CD14-positive monocyte (primary cell): ENCODE measurements at regions not wholly inside any gene's neighbourhood (a gene's known extent, or its start where the extent isn't known, plus 50 kb on each side); places are given as distances from the start of the nearest gene placed in this dataset.
A peak's percentile ranks its signal among the peaks of the same experiment; 100 is the strongest.

ENCODE experiments used
- DNase-seq, 3 donors: peaks; one replicate each; pipeline ENCODE4 v3.0.0-alpha.2; 2011 to 2022
- H2AFZ ChIP-seq: 2 replicates; pipeline ENCODE4 v1.6.0; 2012; ENCODE audit warnings: mild to moderate bottlenecking, low read depth, low read length, inconsistent platforms; ENCODE audit not compliant: insufficient read depth, poor library complexity, severe bottlenecking
- H3K27ac ChIP-seq, 2 donors: 1 replicate in 1 of 2; 2 replicates in 1 of 2; pipeline ENCODE4 v1.5.1; 2012 to 2013; ENCODE audit warnings: low read length in 2 of 2, control low read depth in 1 of 2, inconsistent platforms in 1 of 2, low read depth in 1 of 2, mild to moderate bottlenecking in 1 of 2
- H3K27me3 ChIP-seq, 2 donors: one replicate each; pipeline versions ENCODE4 v1.6.0 to v1.6.1; 2011 to 2013; ENCODE audit warnings: low read length in 2 of 2; ENCODE audit not compliant: control insufficient read depth in 2 of 2, insufficient read depth in 2 of 2
- H3K36me3 ChIP-seq, 2 donors: replicated peaks in 1 of 2; 1 replicate in 1 of 2; 2 replicates in 1 of 2; pipeline versions ENCODE4 v1.5.1 to v1.6.1; 2012 to 2013; ENCODE audit warnings: low read length in 2 of 2, control low read depth in 1 of 2, inconsistent platforms in 1 of 2, mild to moderate bottlenecking in 1 of 2; ENCODE audit not compliant: insufficient read depth in 2 of 2, control insufficient read depth in 1 of 2
- H3K4me1 ChIP-seq, 2 donors: 1 replicate in 1 of 2; 2 replicates in 1 of 2; pipeline versions ENCODE4 v1.5.1 to v1.6.1; 2012 to 2013; ENCODE audit warnings: low read length in 2 of 2, control low read depth in 1 of 2, inconsistent platforms in 1 of 2, mild to moderate bottlenecking in 1 of 2, moderate library complexity in 1 of 2; ENCODE audit not compliant: insufficient read depth in 2 of 2, control insufficient read depth in 1 of 2
- H3K4me2 ChIP-seq: replicated peaks from 2 replicates; pipeline ENCODE3; 2012; ENCODE audit warnings: low read length, moderate library complexity, mild to moderate bottlenecking; ENCODE audit not compliant: poor library complexity, severe bottlenecking; ENCODE audit errors: extremely low read depth
- H3K4me3 ChIP-seq, 3 experiments: fragments of 200-600 bp in 1 of 3; sonication (generic) in 1 of 3; replicated peaks in 1 of 3; 1 replicate in 2 of 3; 2 replicates in 1 of 3; pipeline ENCODE4 v1.5.1; 2011 to 2013; ENCODE audit warnings: low read length in 3 of 3, mild to moderate bottlenecking in 3 of 3, control low read depth in 2 of 3, low read depth in 2 of 3, inconsistent platforms in 1 of 3, moderate library complexity in 1 of 3
- H3K79me2 ChIP-seq: 2 replicates; pipeline ENCODE4 v1.6.0; 2012; ENCODE audit warnings: mild to moderate bottlenecking, control low read depth, inconsistent platforms, low read length, moderate library complexity; ENCODE audit not compliant: insufficient read depth
- H3K9ac ChIP-seq: 2 replicates; pipeline ENCODE4 v1.6.0; 2017; ENCODE audit warnings: low read length, mild to moderate bottlenecking; ENCODE audit not compliant: insufficient read depth, poor library complexity, severe bottlenecking
- H3K9me3 ChIP-seq, 2 donors: replicated peaks in 1 of 2; 1 replicate in 1 of 2; 2 replicates in 1 of 2; pipeline versions ENCODE4 v1.5.1 to v1.6.1; 2012 to 2013; ENCODE audit warnings: low read length in 2 of 2, control low read depth in 1 of 2; ENCODE audit not compliant: control insufficient read depth in 1 of 2, insufficient read depth in 1 of 2
- H4K20me1 ChIP-seq: 2 replicates; pipeline ENCODE4 v1.6.0; 2012; ENCODE audit warnings: mild to moderate bottlenecking, low read length, control low read depth, moderate library complexity; ENCODE audit not compliant: insufficient read depth
- H3K27ac Mint-ChIP-seq, 7 donors: one replicate each; pipeline ENCODE4 v1.8.0; 2020; ENCODE audit warnings: mild to moderate bottlenecking in 7 of 7, mixed read lengths in 7 of 7, moderate library complexity in 6 of 7, inconsistent platforms in 2 of 7
- H3K27me3 Mint-ChIP-seq, 3 donors: one replicate each; pipeline ENCODE4 v1.8.0; 2021 to 2022; ENCODE audit warnings: low read depth in 3 of 3, mild to moderate bottlenecking in 3 of 3, mixed read lengths in 3 of 3, moderate library complexity in 3 of 3, inconsistent platforms in 1 of 3
- H3K36me3 Mint-ChIP-seq, 2 donors: one replicate each; pipeline ENCODE4 v1.8.0; 2020; ENCODE audit warnings: mixed read lengths in 2 of 2, inconsistent platforms in 1 of 2, mild to moderate bottlenecking in 1 of 2
- H3K4me1 Mint-ChIP-seq: one replicate; pipeline ENCODE4 v1.8.0; 2020; ENCODE audit warnings: mild to moderate bottlenecking, mixed read lengths
- H3K4me3 Mint-ChIP-seq, 2 donors: one replicate each; pipeline ENCODE4 v1.8.0; 2020; ENCODE audit warnings: mild to moderate bottlenecking in 2 of 2, mixed read lengths in 2 of 2, moderate library complexity in 1 of 2
- H3K9me3 Mint-ChIP-seq, 7 donors: one replicate each; pipeline ENCODE4 v1.8.0; 2020 to 2022; ENCODE audit warnings: mixed read lengths in 7 of 7, mild to moderate bottlenecking in 6 of 7, moderate library complexity in 6 of 7, inconsistent platforms in 2 of 7
- CTCF ChIP-seq: fragments of 200-600 bp; IDR thresholded peaks from one replicate; pipeline ENCODE4 v1.8.0; 2022; ENCODE audit warnings: antibody characterized with exemption, mild to moderate bottlenecking
- WGBS: methylation state at CpG from one replicate; pipeline ENCODE4 v1.1.5; 2013; ENCODE audit warnings: missing lambda C conversion rate; ENCODE audit not compliant: insufficient coverage; 5-methylcytosine and 5-hydroxymethylcytosine counted together
- intact Hi-C, 2 donors: fragments of 100-400 bp; cut with micrococcal nuclease; formaldehyde crosslinking; loops; one replicate each; pipeline versions ENCODE4 v1.15.0 to v1.15.1; 2023

DNA sequence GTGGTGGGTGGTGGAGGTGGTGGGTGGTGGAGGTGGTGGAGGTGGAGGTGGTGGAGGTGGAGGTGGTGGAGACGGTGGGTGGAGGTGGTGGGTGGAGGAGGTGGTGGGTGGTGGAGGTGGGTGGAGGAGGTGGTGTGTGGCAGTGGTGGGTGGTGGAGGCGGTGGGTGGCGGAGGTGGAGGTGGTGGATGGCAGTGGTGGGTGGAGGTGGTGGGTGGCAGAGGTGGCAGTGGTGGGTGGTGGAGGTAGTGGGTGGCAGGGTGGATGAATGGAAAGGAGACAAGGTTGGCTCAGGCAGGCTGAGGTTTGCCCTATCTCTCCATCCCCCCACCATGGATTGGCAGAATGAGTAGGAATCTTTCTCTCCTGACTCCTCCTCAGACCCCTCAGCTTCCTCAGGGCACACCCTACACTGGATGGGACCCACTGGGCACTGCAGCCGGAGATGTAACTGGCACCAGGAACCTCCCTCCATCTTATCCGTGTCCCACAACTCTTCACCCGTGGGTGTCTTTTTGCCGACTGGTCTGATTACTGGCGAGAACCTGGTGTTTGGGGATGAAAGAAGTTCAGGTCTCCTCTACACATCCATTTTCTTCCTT lies 166.3 kb downstream of the C9orf50 start:
- WGBS: 100% methylated on average over 1 of the region's 8 CpGs
- no peak for DNase-seq
- intact Hi-C loops: loop anchor here in 1 of 2 donors (5.0 kb wide), 1 partner anchor 32 kb away; no protein-coding TSS in a partner anchor
- Histone ChIP-seq H3K9me3 (no peaks in the 10 kb centered on the region), H3K79me2 (no peaks in the 10 kb centered on the region), H3K4me1 (peaks cover 20 to 27% of the 10 kb centered on the region in 2 donors), H4K20me1 (no peaks in the 10 kb centered on the region), H3K4me2 (no peak overlapping the region), H3K9ac (no peak overlapping the region), H3K27ac (no peak overlapping the region), H2AFZ (no peak overlapping the region), H3K36me3 (no peaks in the 10 kb centered on the region), H3K27me3 (no peaks in the 10 kb centered on the region), H3K4me3 (no peak overlapping the region)
- H3K4me3 Mint-ChIP-seq: no peak overlapping the region
- peak overlapping the region in 1 of 7 donors; percentile 50 for H3K27ac Mint-ChIP-seq
- TF ChIP-seq CTCF: no peak
- no peaks in the 10 kb centered on the region for H3K36me3 Mint-ChIP-seq
- peaks cover 0 to 2% (median 0%) of the 10 kb centered on the region in 7 donors for H3K9me3 Mint-ChIP-seq
- H3K4me1 Mint-ChIP-seq: peaks cover 26% of the 10 kb centered on the region
- H3K27me3 Mint-ChIP-seq: peaks cover 4 to 6% (median 5%) of the 10 kb centered on the region in 3 donors

DNA sequence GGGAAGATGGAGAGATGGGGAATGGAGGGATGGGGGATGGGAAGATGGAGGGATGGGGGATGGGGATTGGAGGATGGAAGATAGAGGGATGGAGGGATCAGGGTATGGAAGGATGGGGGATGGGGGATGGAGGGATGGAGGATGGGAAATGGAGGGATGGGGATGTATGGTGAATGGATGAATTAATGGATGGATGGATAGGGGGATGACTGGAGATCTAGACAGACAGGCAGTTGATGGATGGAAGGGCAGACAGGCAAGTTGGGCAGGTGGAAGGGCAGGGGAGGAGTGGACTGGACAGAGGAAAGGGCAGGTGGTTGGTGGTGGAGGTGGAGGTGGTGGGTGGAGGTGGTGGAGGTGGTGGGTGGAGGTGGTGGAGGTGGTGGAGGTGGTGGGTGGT lies 167.2 kb downstream of the C9orf50 start:
- TF ChIP-seq CTCF: no peak
- Mint-ChIP-seq H3K27ac (no peak overlapping the region), H3K27me3 (peaks cover 4 to 8% (median 5%) of the 10 kb centered on the region in 3 donors), H3K9me3 (peaks cover 0 to 2% (median 0%) of the 10 kb centered on the region in 7 donors), H3K4me3 (no peak overlapping the region), H3K36me3 (no peaks in the 10 kb centered on the region), H3K4me1 (peaks cover 19% of the 10 kb centered on the region)
- no peak overlapping the region for H3K9ac ChIP-seq
- H2AFZ ChIP-seq: no peak overlapping the region
- H3K27ac ChIP-seq: no peak overlapping the region
- no peak overlapping the region for H3K4me3 ChIP-seq
- H3K79me2 ChIP-seq: no peaks in the 10 kb centered on the region
- H3K4me2 ChIP-seq: no peak overlapping the region
- no peak for DNase-seq
- H3K36me3 ChIP-seq: no peaks in the 10 kb centered on the region
- H3K9me3 ChIP-seq: no peaks in the 10 kb centered on the region
- no peaks in the 10 kb centered on the region for H4K20me1 ChIP-seq
- peaks cover 12 to 18% of the 10 kb centered on the region in 2 donors for H3K4me1 ChIP-seq
- intact Hi-C loops: no loop called here
- H3K27me3 ChIP-seq: no peaks in the 10 kb centered on the region
